Renal cortical epithelial cell (primary cell): ENCODE measurements at regions not wholly inside any gene's neighbourhood (a gene's known extent, or its start where the extent isn't known, plus 50 kb on each side); places are given as distances from the start of the nearest gene placed in this dataset.

Experiments
- DNase-seq: peaks from one replicate; pipeline ENCODE4 v3.0.0-alpha.2; 2011; ENCODE audit warnings: low read depth

GRCh38 chr15:36347272-36347858, 232.1 kb upstream of the CDIN1 start:
- DNase-seq, result peak; percentile 53

GRCh38 chr15:36356466-36356865, 223.0 kb upstream of the CDIN1 start:
- DNase-seq, result no peak

- DNase-seq, result no peak
Observed at GRCh38 chr15:36356978-36357601, 222.3 kb upstream of the CDIN1 start.

- peak; percentile 32 for DNase-seq
Observed at GRCh38 chr15:36358094-36358493, 221.3 kb upstream of the CDIN1 start.

GRCh38 chr15:36358523-36358922, 220.9 kb upstream of the CDIN1 start:
- no peak for DNase-seq

GRCh38 chr15:36359286-36359685, 220.1 kb upstream of the CDIN1 start:
- no peak for DNase-seq

GRCh38 chr15:36361351-36361870, 218.0 kb upstream of the CDIN1 start:
- peak; percentile 13 for DNase-seq

- DNase-seq, result no peak
Observed at GRCh38 chr15:36362509-36362915, 216.9 kb upstream of the CDIN1 start.

GRCh38 chr15:36363335-36363734, 216.1 kb upstream of the CDIN1 start:
- no peak for DNase-seq

GRCh38 chr15:36364377-36364776, 215.0 kb upstream of the CDIN1 start:
- no peak for DNase-seq

GRCh38 chr15:36365963-36366362, 213.5 kb upstream of the CDIN1 start:
- no peak for DNase-seq

- DNase-seq, result peak; percentile 9
Observed at GRCh38 chr15:36370051-36370730, 209.2 kb upstream of the CDIN1 start.

GRCh38 chr15:36370731-36371112, 208.7 kb upstream of the CDIN1 start:
- peak; percentile 79 for DNase-seq

GRCh38 chr15:36371509-36371908, 207.9 kb upstream of the CDIN1 start:
- no peak for DNase-seq

GRCh38 chr15:36372968-36373367, 206.5 kb upstream of the CDIN1 start:
- DNase-seq, result no peak

- DNase-seq, result peak; percentile 59
Observed at GRCh38 chr15:36373550-36373949, 205.9 kb upstream of the CDIN1 start.

GRCh38 chr15:36389107-36389506, 190.3 kb upstream of the CDIN1 start:
- no peak for DNase-seq

- no peak for DNase-seq
Observed at GRCh38 chr15:36390491-36390890, 188.9 kb upstream of the CDIN1 start.

- DNase-seq, result no peak
Observed at GRCh38 chr15:36392676-36393266, 186.7 kb upstream of the CDIN1 start.

- no peak for DNase-seq
Observed at GRCh38 chr15:36398212-36398611, 181.2 kb upstream of the CDIN1 start.

- DNase-seq, result no peak
Observed at GRCh38 chr15:36399276-36399675, 180.2 kb upstream of the CDIN1 start.

- DNase-seq, result no peak
Observed at GRCh38 chr15:36400936-36401585, 178.4 kb upstream of the CDIN1 start.
